Mesenchymal stem cell (in vitro differentiated cells and primary cell): ENCODE measurements at regions not wholly inside any gene's neighbourhood (a gene's known extent, or its start where the extent isn't known, plus 50 kb on each side); places are given as distances from the start of the nearest gene placed in this dataset.

ENCODE experiments used
- DNase-seq: peaks from one replicate; pipeline ENCODE4 v3.0.0-alpha.2; 2013
- H2AFZ ChIP-seq: one replicate; pipeline ENCODE4 v1.6.1; 2013; ENCODE audit warnings: low read depth, mild to moderate bottlenecking, control low read depth, inconsistent platforms, low read length, moderate library complexity
- H2AK5ac ChIP-seq: 2 replicates; pipeline ENCODE4 v1.6.1; 2013; ENCODE audit warnings: low read length, moderate library complexity, mild to moderate bottlenecking, inconsistent platforms; ENCODE audit not compliant: severe bottlenecking
- H2BK120ac ChIP-seq: one replicate; pipeline ENCODE4 v1.6.1; 2013; ENCODE audit warnings: low read depth, mild to moderate bottlenecking, inconsistent platforms, low read length, moderate library complexity
- H2BK12ac ChIP-seq, 2 experiments: one replicate each; pipeline ENCODE4 v1.6.1; 2013; ENCODE audit warnings: inconsistent platforms in 2 of 2, low read length in 2 of 2, mild to moderate bottlenecking in 2 of 2, moderate library complexity in 2 of 2, control low read depth in 1 of 2
- H2BK15ac ChIP-seq: one replicate; pipeline ENCODE4 v1.6.1; 2013; ENCODE audit warnings: mild to moderate bottlenecking, low read depth, inconsistent platforms; ENCODE audit not compliant: poor library complexity, severe bottlenecking
- H2BK5ac ChIP-seq: 2 replicates; pipeline ENCODE4 v1.6.1; 2013; ENCODE audit warnings: low read depth, mild to moderate bottlenecking, low read length, control low read depth, inconsistent platforms; ENCODE audit not compliant: poor library complexity, severe bottlenecking
- H3K14ac ChIP-seq, 2 experiments: one replicate each; pipeline ENCODE4 v1.6.1; 2013; ENCODE audit warnings: inconsistent platforms in 2 of 2, low read length in 2 of 2, control low read depth in 1 of 2, mild to moderate bottlenecking in 1 of 2, moderate library complexity in 1 of 2
- H3K18ac ChIP-seq, 2 experiments: one replicate each; pipeline ENCODE4 v1.6.1; 2013; ENCODE audit warnings: inconsistent platforms in 2 of 2, low read length in 2 of 2, control low read depth in 1 of 2, low read depth in 1 of 2, mild to moderate bottlenecking in 1 of 2
- H3K23ac ChIP-seq, 2 experiments: one replicate each; pipeline ENCODE4 v1.6.1; 2013; ENCODE audit warnings: inconsistent platforms in 2 of 2, low read length in 2 of 2, mild to moderate bottlenecking in 2 of 2, moderate library complexity in 2 of 2, control low read depth in 1 of 2
- H3K27ac ChIP-seq: 2 replicates; pipeline ENCODE4 v1.5.1; 2013; ENCODE audit warnings: mild to moderate bottlenecking, moderate library complexity, low read length, control low read depth, inconsistent platforms; ENCODE audit not compliant: poor library complexity, severe bottlenecking
- H3K27me3 ChIP-seq, 2 experiments: 2 replicates each; pipeline versions ENCODE4 v1.6.1 to v1.7.0; 2013; ENCODE audit warnings: low read length in 2 of 2, mild to moderate bottlenecking in 2 of 2, moderate library complexity in 2 of 2, control low read depth in 1 of 2, inconsistent platforms in 1 of 2; ENCODE audit not compliant: control insufficient read depth in 1 of 2, insufficient read depth in 1 of 2
- H3K36me3 ChIP-seq, 2 experiments: 2 replicates each; pipeline versions ENCODE4 v1.6.1 to v1.7.0; 2013; ENCODE audit warnings: low read length in 2 of 2, control low read depth in 1 of 2, inconsistent platforms in 1 of 2, low read depth in 1 of 2, mild to moderate bottlenecking in 1 of 2; ENCODE audit not compliant: insufficient read depth in 2 of 2, control insufficient read depth in 1 of 2
- H3K4ac ChIP-seq, 2 experiments: one replicate each; pipeline ENCODE4 v1.6.1; 2013; ENCODE audit warnings: inconsistent platforms in 2 of 2, low read length in 2 of 2, mild to moderate bottlenecking in 2 of 2, moderate library complexity in 2 of 2, control low read depth in 1 of 2, low read depth in 1 of 2
- H3K4me1 ChIP-seq: 2 replicates; pipeline ENCODE4 v1.6.1; 2013; ENCODE audit warnings: low read depth, low read length, control low read depth; ENCODE audit not compliant: control insufficient read depth, insufficient read depth
- H3K4me2 ChIP-seq: 2 replicates; pipeline ENCODE4 v1.6.1; 2013; ENCODE audit warnings: low read length, mild to moderate bottlenecking, inconsistent platforms; ENCODE audit not compliant: poor library complexity, severe bottlenecking
- H3K4me3 ChIP-seq, 2 experiments: 2 replicates each; pipeline versions ENCODE4 v1.5.1 to v1.7.0; 2013; ENCODE audit warnings: low read length in 2 of 2, mild to moderate bottlenecking in 2 of 2, control low read depth in 1 of 2, low read depth in 1 of 2; ENCODE audit not compliant: insufficient read depth in 1 of 2
- H3K79me1 ChIP-seq: replicated peaks from 2 replicates; pipeline ENCODE4 v1.6.1; 2013; ENCODE audit warnings: mild to moderate bottlenecking, control low read depth, low read length, inconsistent platforms; ENCODE audit not compliant: poor library complexity, severe bottlenecking
- H3K9ac ChIP-seq: 2 replicates; pipeline ENCODE4 v1.7.0; 2013; ENCODE audit warnings: mild to moderate bottlenecking, low read length, moderate library complexity
- H3K9me3 ChIP-seq: 2 replicates; pipeline ENCODE4 v1.7.0; 2013; ENCODE audit warnings: mild to moderate bottlenecking, low read length; ENCODE audit not compliant: control insufficient read depth
- H4K8ac ChIP-seq: one replicate; pipeline ENCODE4 v1.6.1; 2013; ENCODE audit warnings: inconsistent platforms, mild to moderate bottlenecking, low read length, moderate library complexity
- H4K91ac ChIP-seq: one replicate; pipeline ENCODE4 v1.6.1; 2013; ENCODE audit warnings: mild to moderate bottlenecking, low read length, inconsistent platforms
- WGBS: methylation state at CpG from one replicate; pipeline ENCODE4 v1.1.7; 2013; ENCODE audit warnings: mixed read lengths; 5-methylcytosine and 5-hydroxymethylcytosine counted together

- no peak overlapping the region for H4K91ac ChIP-seq
- no peaks in the 10 kb centered on the region for H3K79me1 ChIP-seq
- H3K9ac ChIP-seq: no peak overlapping the region
- H3K18ac ChIP-seq: peak overlapping the region in 1 of 2 experiments; percentile 26
- no peaks in the 10 kb centered on the region for H3K27me3 ChIP-seq
- no peaks in the 10 kb centered on the region for H3K9me3 ChIP-seq
- no peak overlapping the region for H3K14ac ChIP-seq
- no peak overlapping the region for H2AK5ac ChIP-seq
- no peak overlapping the region for H2BK15ac ChIP-seq
- no peak overlapping the region for H2BK5ac ChIP-seq
- no peak overlapping the region for H2AFZ ChIP-seq
- no peak overlapping the region for H2BK120ac ChIP-seq
- no peak overlapping the region for H3K4me3 ChIP-seq
- no peak overlapping the region for H3K27ac ChIP-seq
- H3K4me2 ChIP-seq: no peak overlapping the region
- H3K4me1 ChIP-seq: peaks cover 2% of the 10 kb centered on the region
- DNase-seq: no peak
- no peak overlapping the region for H3K23ac ChIP-seq
- no peak overlapping the region for H2BK12ac ChIP-seq
- no peaks in the 10 kb centered on the region for H3K36me3 ChIP-seq
- no peak overlapping the region for H4K8ac ChIP-seq
- H3K4ac ChIP-seq: no peak overlapping the region
Measured at GRCh38 chr5:74309050-74309449, 331.5 kb downstream of the ENC1 start.

GRCh38 chr5:74306845-74307244, 333.7 kb downstream of the ENC1 start:
- H3K14ac ChIP-seq: no peak overlapping the region
- H3K4me3 ChIP-seq: no peak overlapping the region
- DNase-seq: no peak
- H3K23ac ChIP-seq: no peak overlapping the region
- H4K8ac ChIP-seq: no peak overlapping the region
- H3K27me3 ChIP-seq: no peaks in the 10 kb centered on the region
- H3K4me1 ChIP-seq: no peaks in the 10 kb centered on the region
- H2AK5ac ChIP-seq: no peak overlapping the region
- H3K4me2 ChIP-seq: no peak overlapping the region
- H2BK15ac ChIP-seq: no peak overlapping the region
- H3K9me3 ChIP-seq: no peaks in the 10 kb centered on the region
- H3K18ac ChIP-seq: no peak overlapping the region
- no peak overlapping the region for H4K91ac ChIP-seq
- H3K36me3 ChIP-seq: no peaks in the 10 kb centered on the region
- H2BK120ac ChIP-seq: no peak overlapping the region
- H2BK5ac ChIP-seq: no peak overlapping the region
- no peak overlapping the region for H3K9ac ChIP-seq
- no peak overlapping the region for H2BK12ac ChIP-seq
- no peak overlapping the region for H3K4ac ChIP-seq
- WGBS: 90% methylated on average over 2 of the region's 2 CpGs
- no peak overlapping the region for H2AFZ ChIP-seq
- H3K79me1 ChIP-seq: no peaks in the 10 kb centered on the region
- H3K27ac ChIP-seq: no peak overlapping the region

GRCh38 chr5:74304536-74304935, 336.0 kb downstream of the ENC1 start:
- Histone ChIP-seq H3K4me1 (no peaks in the 10 kb centered on the region), H2BK15ac (no peak overlapping the region), H4K91ac (no peak overlapping the region), H3K18ac (no peak overlapping the region), H3K14ac (no peak overlapping the region), H3K36me3 (no peaks in the 10 kb centered on the region), H2BK120ac (no peak overlapping the region), H3K4me2 (no peak overlapping the region), H2BK5ac (no peak overlapping the region), H3K27me3 (no peaks in the 10 kb centered on the region), H2BK12ac (no peak overlapping the region), H3K9ac (no peak overlapping the region), H3K27ac (no peak overlapping the region), H3K9me3 (no peaks in the 10 kb centered on the region), H3K4ac (no peak overlapping the region), H2AFZ (no peak overlapping the region), H2AK5ac (no peak overlapping the region), H4K8ac (no peak overlapping the region), H3K4me3 (no peak overlapping the region), H3K79me1 (no peaks in the 10 kb centered on the region), H3K23ac (no peak overlapping the region)
- no peak for DNase-seq
- 60% methylated on average over 1 of the region's 1 CpG for WGBS

- no peak overlapping the region for H3K4me2 ChIP-seq
- H2BK120ac ChIP-seq: no peak overlapping the region
- H3K18ac ChIP-seq: no peak overlapping the region
- no peaks in the 10 kb centered on the region for H3K36me3 ChIP-seq
- DNase-seq: no peak
- H3K27ac ChIP-seq: no peak overlapping the region
- H2AFZ ChIP-seq: no peak overlapping the region
- H4K91ac ChIP-seq: no peak overlapping the region
- H2BK12ac ChIP-seq: no peak overlapping the region
- no peak overlapping the region for H4K8ac ChIP-seq
- H2BK5ac ChIP-seq: no peak overlapping the region
- H3K27me3 ChIP-seq: no peaks in the 10 kb centered on the region
- H3K4me3 ChIP-seq: no peak overlapping the region
- H2BK15ac ChIP-seq: no peak overlapping the region
- no peaks in the 10 kb centered on the region for H3K4me1 ChIP-seq
- WGBS: 98% methylated on average over 3 of the region's 3 CpGs
- H3K23ac ChIP-seq: no peak overlapping the region
- no peaks in the 10 kb centered on the region for H3K79me1 ChIP-seq
- no peaks in the 10 kb centered on the region for H3K9me3 ChIP-seq
- no peak overlapping the region for H3K14ac ChIP-seq
- no peak overlapping the region for H2AK5ac ChIP-seq
- H3K9ac ChIP-seq: no peak overlapping the region
- H3K4ac ChIP-seq: no peak overlapping the region
Measured at GRCh38 chr5:74303578-74303977, 336.9 kb downstream of the ENC1 start.
